ENCODE measurements at regions not wholly inside any gene's neighbourhood (a gene's known extent, or its start where the extent isn't known, plus 50 kb on each side); places are given as distances from the start of the nearest gene placed in this dataset.

- TF ChIP-seq RFX5 (IDR thresholded peaks at IDR 0.05; ENCODE audit: low read depth, low read length) (no peak), CTCF (conservative IDR thresholded peaks at IDR 0.05; ENCODE audit: low read depth, low read length) (no peak), POLR2A (IDR thresholded peaks at IDR 0.05; ENCODE audit: low read depth, low read length) (no peak), SMC3 (IDR thresholded peaks at IDR 0.05; ENCODE audit: low read depth, low read length) (no peak), USF2 (IDR thresholded peaks at IDR 0.05; ENCODE audit: low read depth, low read length) (no peak), MAZ (IDR thresholded peaks at IDR 0.05; ENCODE audit: borderline replicate concordance, low read depth, low read length) (no peak), RCOR1 (IDR thresholded peaks at IDR 0.05; ENCODE audit: insufficient replicate concordance, low read length) (no peak), ELK1 (IDR thresholded peaks at IDR 0.05; ENCODE audit: borderline replicate concordance, low read depth, low read length) (no peak), BHLHE40 (IDR thresholded peaks at IDR 0.05; ENCODE audit: low read depth, low read length) (no peak), RAD21 (IDR thresholded peaks at IDR 0.05; ENCODE audit: low read length) (no peak), MXI1 (IDR thresholded peaks at IDR 0.05; ENCODE audit: borderline replicate concordance, low read depth, low read length) (no peak), MAFK (IDR thresholded peaks at IDR 0.05; ENCODE audit: low read depth, low read length) (no peak), CHD1 (IDR thresholded peaks at IDR 0.05; ENCODE audit: low read depth, low read length) (no peak), CEBPB (IDR thresholded peaks at IDR 0.05; ENCODE audit: low read depth, low read length) (no peak)
Measured at GRCh38 chr12:58671196-58671595, 249.1 kb downstream of the LRIG3 start.
